Natural killer cell (primary cell): ENCODE measurements at regions not wholly inside any gene's neighbourhood (a gene's known extent, or its start where the extent isn't known, plus 50 kb on each side); places are given as distances from the start of the nearest gene placed in this dataset.

Experiments
- ATAC-seq, 3 donors: fragments of 150-1000 bp in 2 of 3; fragments of 200-7000 bp in 1 of 3; cut with Tn5 transposase; 1 replicate in 1 of 3; 2 replicates in 2 of 3; pipeline ENCODE4 v1.10.0; 2021; ENCODE audit warnings: mild to moderate bottlenecking in 2 of 3, moderate library complexity in 2 of 3
- DNase-seq, 2 donors: peaks; one replicate each; pipeline versions ENCODE4 v3.0.0 to v3.0.0-alpha.2; 2013 to 2021; ENCODE audit warnings: mixed read lengths in 1 of 2
- H3K27ac ChIP-seq: one replicate; pipeline ENCODE4 v1.5.1; 2013; ENCODE audit warnings: mild to moderate bottlenecking, low read length
- H3K27me3 ChIP-seq: one replicate; pipeline ENCODE4 v1.6.1; 2013; ENCODE audit warnings: low read length; ENCODE audit not compliant: control insufficient read depth, insufficient read depth
- H3K36me3 ChIP-seq: one replicate; pipeline ENCODE4 v1.6.1; 2013; ENCODE audit warnings: low read length; ENCODE audit not compliant: control insufficient read depth, insufficient read depth
- H3K4me1 ChIP-seq: one replicate; pipeline ENCODE4 v1.6.1; 2013; ENCODE audit warnings: low read length; ENCODE audit not compliant: control insufficient read depth, insufficient read depth
- H3K4me3 ChIP-seq: one replicate; pipeline ENCODE4 v1.5.1; 2013; ENCODE audit warnings: low read length
- H3K9me3 ChIP-seq: one replicate; pipeline ENCODE4 v1.6.1; 2013; ENCODE audit warnings: low read length; ENCODE audit not compliant: control insufficient read depth, insufficient read depth
- H3K27ac Mint-ChIP-seq, 2 donors: one replicate each; pipeline ENCODE4 v1.8.0; 2022; ENCODE audit warnings: mild to moderate bottlenecking in 2 of 2, mixed read lengths in 2 of 2, moderate library complexity in 1 of 2
- H3K27me3 Mint-ChIP-seq, 2 donors: one replicate each; pipeline ENCODE4 v1.8.0; 2022; ENCODE audit warnings: low read depth in 2 of 2, mixed read lengths in 2 of 2
- H3K36me3 Mint-ChIP-seq: one replicate; pipeline ENCODE4 v1.8.0; 2022; ENCODE audit warnings: mixed read lengths
- H3K4me1 Mint-ChIP-seq, 2 donors: one replicate each; pipeline ENCODE4 v1.8.0; 2022; ENCODE audit warnings: mixed read lengths in 2 of 2
- H3K4me3 Mint-ChIP-seq: one replicate; pipeline ENCODE4 v1.8.0; 2022; ENCODE audit warnings: mild to moderate bottlenecking, moderate library complexity, mixed read lengths
- H3K9me3 Mint-ChIP-seq, 2 donors: one replicate each; pipeline ENCODE4 v1.8.0; 2022; ENCODE audit warnings: mixed read lengths in 2 of 2
- WGBS: methylation state at CpG from one replicate; pipeline ENCODE4 v1.1.7; 2013; ENCODE audit warnings: missing lambda C conversion rate; ENCODE audit not compliant: insufficient coverage; 5-methylcytosine and 5-hydroxymethylcytosine counted together
- intact Hi-C: fragments of 100-400 bp; cut with micrococcal nuclease; formaldehyde crosslinking; loops from one replicate; pipeline ENCODE4 v1.14.2; 2022
- TF ChIP-seq, protein P1 (sequence below): fragments of 200-600 bp; IDR thresholded peaks from one replicate; pipeline ENCODE4 v1.8.0; 2022; ENCODE audit warnings: antibody characterized with exemption

DNA sequence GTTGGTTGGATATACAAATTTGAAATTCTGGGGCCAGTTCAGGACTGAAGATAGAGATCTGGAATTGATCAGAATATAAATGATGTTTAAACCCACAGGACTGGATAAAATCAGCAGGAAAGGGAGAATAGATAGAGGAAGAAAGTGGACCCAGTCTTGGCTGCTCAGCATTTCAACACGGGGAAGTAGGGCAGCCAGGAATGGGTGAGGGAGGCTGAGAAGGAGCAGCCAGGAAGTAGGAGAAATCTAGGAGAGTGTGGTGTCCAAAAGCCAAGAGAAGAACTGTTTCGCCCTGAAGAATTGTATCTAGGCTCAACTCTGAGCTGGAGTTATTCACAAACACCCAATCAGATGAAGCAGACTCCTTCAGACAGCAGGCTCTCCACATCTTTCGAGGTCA is 197.9 kb downstream of the CDCA7 start:
- H3K36me3 Mint-ChIP-seq, result no peaks in the 10 kb centered on the region
- H3K4me3 ChIP-seq, result no peak overlapping the region
- H3K4me3 Mint-ChIP-seq, result no peak overlapping the region
- no peak overlapping the region for H3K27ac ChIP-seq
- intact Hi-C loops, result no loop called here
- ATAC-seq, result no peak
- H3K27me3 ChIP-seq, result no peaks in the 10 kb centered on the region
- no peaks in the 10 kb centered on the region for H3K36me3 ChIP-seq
- H3K27me3 Mint-ChIP-seq, result peaks cover 17 to 18% of the 10 kb centered on the region in 2 donors
- no peaks in the 10 kb centered on the region for H3K4me1 Mint-ChIP-seq
- TF ChIP-seq, protein P1, sequence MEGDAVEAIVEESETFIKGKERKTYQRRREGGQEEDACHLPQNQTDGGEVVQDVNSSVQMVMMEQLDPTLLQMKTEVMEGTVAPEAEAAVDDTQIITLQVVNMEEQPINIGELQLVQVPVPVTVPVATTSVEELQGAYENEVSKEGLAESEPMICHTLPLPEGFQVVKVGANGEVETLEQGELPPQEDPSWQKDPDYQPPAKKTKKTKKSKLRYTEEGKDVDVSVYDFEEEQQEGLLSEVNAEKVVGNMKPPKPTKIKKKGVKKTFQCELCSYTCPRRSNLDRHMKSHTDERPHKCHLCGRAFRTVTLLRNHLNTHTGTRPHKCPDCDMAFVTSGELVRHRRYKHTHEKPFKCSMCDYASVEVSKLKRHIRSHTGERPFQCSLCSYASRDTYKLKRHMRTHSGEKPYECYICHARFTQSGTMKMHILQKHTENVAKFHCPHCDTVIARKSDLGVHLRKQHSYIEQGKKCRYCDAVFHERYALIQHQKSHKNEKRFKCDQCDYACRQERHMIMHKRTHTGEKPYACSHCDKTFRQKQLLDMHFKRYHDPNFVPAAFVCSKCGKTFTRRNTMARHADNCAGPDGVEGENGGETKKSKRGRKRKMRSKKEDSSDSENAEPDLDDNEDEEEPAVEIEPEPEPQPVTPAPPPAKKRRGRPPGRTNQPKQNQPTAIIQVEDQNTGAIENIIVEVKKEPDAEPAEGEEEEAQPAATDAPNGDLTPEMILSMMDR, result no peak
- no peak overlapping the region for H3K27ac Mint-ChIP-seq
- no peaks in the 10 kb centered on the region for H3K4me1 ChIP-seq
- no peak for DNase-seq
- H3K9me3 ChIP-seq, result no peaks in the 10 kb centered on the region
- peaks cover 0 to 3% of the 10 kb centered on the region in 2 donors for H3K9me3 Mint-ChIP-seq
- 82% methylated on average over 3 of the region's 3 CpGs for WGBS

DNA sequence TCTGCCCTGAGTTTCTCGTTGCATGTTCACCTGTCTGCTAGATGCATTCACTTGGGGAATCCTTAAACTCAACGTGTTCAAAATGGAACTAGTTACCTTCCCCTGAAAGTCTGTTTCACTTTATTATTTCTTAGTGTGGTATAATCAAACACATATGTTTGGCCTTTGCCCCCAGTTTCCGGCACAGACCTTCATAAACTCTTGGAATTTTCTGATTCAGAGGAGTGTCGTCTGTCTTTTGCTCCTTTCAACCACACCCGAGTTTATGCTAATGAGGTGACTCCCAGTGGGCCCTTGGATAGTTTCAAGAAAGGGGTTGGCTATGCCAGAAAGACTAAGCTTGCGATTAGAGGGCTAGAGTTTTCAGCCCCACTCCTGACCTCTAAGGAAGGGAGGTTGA is 198.9 kb downstream of the CDCA7 start:
- Mint-ChIP-seq H3K4me3 (no peak overlapping the region), H3K4me1 (no peaks in the 10 kb centered on the region), H3K27ac (no peak overlapping the region), H3K9me3 (peaks cover 0 to 3% of the 10 kb centered on the region in 2 donors), H3K36me3 (no peaks in the 10 kb centered on the region), H3K27me3 (peaks cover 18 to 22% of the 10 kb centered on the region in 2 donors)
- WGBS, result 81% methylated on average over 6 of the region's 6 CpGs
- TF ChIP-seq, protein P1, result no peak
- no peak for DNase-seq
- intact Hi-C loops, result no loop called here
- Histone ChIP-seq H3K9me3 (no peaks in the 10 kb centered on the region), H3K27me3 (peaks cover 2% of the 10 kb centered on the region), H3K36me3 (no peaks in the 10 kb centered on the region), H3K27ac (no peak overlapping the region), H3K4me1 (no peaks in the 10 kb centered on the region), H3K4me3 (no peak overlapping the region)
- ATAC-seq, result no peak

GRCh38 chr2:173555833-173556232 is 201.2 kb downstream of the CDCA7 start:
- Histone ChIP-seq H3K9me3 (no peaks in the 10 kb centered on the region), H3K27ac (no peak overlapping the region), H3K4me1 (peaks cover 3% of the 10 kb centered on the region), H3K36me3 (no peaks in the 10 kb centered on the region), H3K27me3 (peaks cover 2% of the 10 kb centered on the region), H3K4me3 (no peak overlapping the region)
- Mint-ChIP-seq H3K27me3 (peaks cover 16 to 19% of the 10 kb centered on the region in 2 donors), H3K36me3 (no peaks in the 10 kb centered on the region), H3K27ac (no peak overlapping the region), H3K9me3 (peaks cover 0 to 2% of the 10 kb centered on the region in 2 donors), H3K4me3 (no peak overlapping the region), H3K4me1 (no peaks in the 10 kb centered on the region)
- TF ChIP-seq, protein P1, result no peak
- DNase-seq, result no peak
- no CpG with 5 or more reads among the region's 1 CpG for WGBS
- intact Hi-C loops, result no loop called here
- ATAC-seq, result no peak

DNA sequence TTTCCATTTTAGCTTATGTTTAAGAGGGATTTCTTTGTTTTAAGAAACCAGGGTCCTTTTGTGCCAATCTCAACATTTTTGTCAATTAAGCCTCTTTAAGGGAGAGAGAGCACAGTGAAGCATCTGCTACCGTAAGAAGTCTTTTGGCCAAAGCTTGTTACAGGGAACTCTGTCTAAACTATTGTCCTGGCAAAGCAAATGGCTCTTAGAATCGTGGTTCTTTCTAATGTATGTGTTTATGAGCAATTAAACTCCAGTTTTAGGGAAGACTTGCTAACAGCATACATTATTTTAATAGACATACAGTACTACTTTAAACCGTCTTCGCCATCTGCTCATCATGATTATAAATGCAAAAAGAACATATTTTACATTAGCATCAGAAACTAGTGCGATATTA is 202.1 kb downstream of the CDCA7 start:
- intact Hi-C loops, result no loop called here
- Histone ChIP-seq H3K4me3 (no peak overlapping the region), H3K9me3 (no peaks in the 10 kb centered on the region), H3K27ac (no peak overlapping the region), H3K4me1 (peaks cover 3% of the 10 kb centered on the region), H3K27me3 (peaks cover 2% of the 10 kb centered on the region), H3K36me3 (no peaks in the 10 kb centered on the region)
- no peak for DNase-seq
- no peaks in the 10 kb centered on the region for H3K36me3 Mint-ChIP-seq
- no peaks in the 10 kb centered on the region for H3K4me1 Mint-ChIP-seq
- no peak overlapping the region for H3K27ac Mint-ChIP-seq
- 89% methylated on average over 5 of the region's 5 CpGs for WGBS
- peaks cover 0 to 4% of the 10 kb centered on the region in 2 donors for H3K9me3 Mint-ChIP-seq
- no peak for ATAC-seq
- H3K4me3 Mint-ChIP-seq, result no peak overlapping the region
- H3K27me3 Mint-ChIP-seq, result peaks cover 10 to 19% of the 10 kb centered on the region in 2 donors
- TF ChIP-seq, protein P1, result no peak
